Small intestine (tissue), 7 donors: ENCODE measurements at regions not wholly inside any gene's neighbourhood (a gene's known extent, or its start where the extent isn't known, plus 50 kb on each side); places are given as distances from the start of the nearest gene placed in this dataset.

ENCODE experiments used
- DNase-seq, 2 donors: peaks; one replicate each; pipeline versions ENCODE4 v3.0.0 to v3.0.0-alpha.2; 2013
- FAIRE-seq: peaks from 2 replicates; lab custom pipeline; 2012; peaks lifted over from hg19 to GRCh38; lab: Jason Lieb, UNC
- H3K27ac ChIP-seq, 3 donors: one replicate each; pipeline ENCODE4 v1.5.1; 2013; ENCODE audit warnings: low read length in 2 of 3, mild to moderate bottlenecking in 2 of 3, control low read depth in 1 of 3, inconsistent platforms in 1 of 3, low read depth in 1 of 3, moderate library complexity in 1 of 3
- H3K27me3 ChIP-seq, 3 donors: one replicate each; pipeline ENCODE4 v1.6.1; 2013; ENCODE audit warnings: low read length in 3 of 3, inconsistent platforms in 1 of 3; ENCODE audit not compliant: control insufficient read depth in 3 of 3, insufficient read depth in 3 of 3
- H3K36me3 ChIP-seq, 3 donors: one replicate each; pipeline ENCODE4 v1.6.1; 2013; ENCODE audit warnings: low read length in 3 of 3, inconsistent platforms in 1 of 3, low read depth in 1 of 3, mild to moderate bottlenecking in 1 of 3, moderate library complexity in 1 of 3; ENCODE audit not compliant: control insufficient read depth in 3 of 3, insufficient read depth in 2 of 3
- H3K4me1 ChIP-seq, 3 donors: one replicate each; pipeline ENCODE4 v1.6.1; 2013; ENCODE audit warnings: low read length in 2 of 3, inconsistent platforms in 1 of 3, low read depth in 1 of 3, mild to moderate bottlenecking in 1 of 3, moderate library complexity in 1 of 3; ENCODE audit not compliant: control insufficient read depth in 3 of 3, insufficient read depth in 2 of 3
- H3K4me3 ChIP-seq, 3 donors: one replicate each; pipeline ENCODE4 v1.5.1; 2013; ENCODE audit warnings: low read length in 3 of 3, control low read depth in 1 of 3, inconsistent platforms in 1 of 3, low read depth in 1 of 3, mild to moderate bottlenecking in 1 of 3, moderate library complexity in 1 of 3
- H3K9me3 ChIP-seq, 2 donors: one replicate each; pipeline ENCODE4 v1.6.1; 2013; ENCODE audit warnings: low read depth in 1 of 2, low read length in 1 of 2; ENCODE audit not compliant: control insufficient read depth in 2 of 2, insufficient read depth in 1 of 2
- WGBS, 3 donors: extraction: QIAGEN DNeasy Blood & Tissue Kit; methylation state at CpG; one replicate each; pipeline ENCODE4 v1.1.7; 2013; 5-methylcytosine and 5-hydroxymethylcytosine counted together
- donor health status: healthy with polysubstance abuse.
- donor health status: control.
- donor health status: control.
- donor health status: Bipolar disorder and iron deficiency.
- donor health status: healthy.

- Histone ChIP-seq H3K9me3 (no peaks in the 10 kb centered on the region), H3K4me1 (no peaks in the 10 kb centered on the region), H3K36me3 (no peaks in the 10 kb centered on the region), H3K4me3 (no peak overlapping the region), H3K27ac (no peak overlapping the region), H3K27me3 (no peaks in the 10 kb centered on the region)
- no peak for DNase-seq
- WGBS, 3 donors, result 74 to 79% (median 79%) methylated on average over 2 of the region's 2 CpGs
- no peak for FAIRE-seq
These were observed 299.3 kb upstream of the GYPC start for GRCh38 chr2:126356631-126357030.

- H3K36me3 ChIP-seq, result no peaks in the 10 kb centered on the region
- no peaks in the 10 kb centered on the region for H3K9me3 ChIP-seq
- no peak for DNase-seq
- no peaks in the 10 kb centered on the region for H3K27me3 ChIP-seq
- H3K4me1 ChIP-seq, result no peaks in the 10 kb centered on the region
- H3K27ac ChIP-seq, result no peak overlapping the region
- WGBS, 3 donors, result 77 to 90% (median 83%) methylated on average over 1 of the region's 1 CpG
- H3K4me3 ChIP-seq, result no peak overlapping the region
- FAIRE-seq, result no peak
These were observed 297.8 kb upstream of the GYPC start for GRCh38 chr2:126358122-126358521.

GRCh38 chr2:126359494-126359893 lies 296.5 kb upstream of the GYPC start:
- no peak overlapping the region for H3K4me3 ChIP-seq
- FAIRE-seq (no peak), DNase-seq (peak in 1 of 2 donors; percentile 33)
- H3K9me3 ChIP-seq, result no peaks in the 10 kb centered on the region
- H3K36me3 ChIP-seq, result no peaks in the 10 kb centered on the region
- no peaks in the 10 kb centered on the region for H3K4me1 ChIP-seq
- H3K27ac ChIP-seq, result no peak overlapping the region
- H3K27me3 ChIP-seq, result no peaks in the 10 kb centered on the region

GRCh38 chr2:126367361-126367760 lies 288.6 kb upstream of the GYPC start:
- Histone ChIP-seq H3K9me3 (no peaks in the 10 kb centered on the region), H3K4me1 (no peaks in the 10 kb centered on the region), H3K4me3 (no peak overlapping the region), H3K27ac (no peak overlapping the region), H3K27me3 (no peaks in the 10 kb centered on the region), H3K36me3 (no peaks in the 10 kb centered on the region)
- no peak for DNase-seq
- no peak for FAIRE-seq
- 67 to 84% (median 70%) methylated on average over 3 of the region's 3 CpGs for WGBS, 3 donors

- no peak overlapping the region for H3K27ac ChIP-seq
- H3K4me1 ChIP-seq, result no peaks in the 10 kb centered on the region
- DNase-seq (peak in 1 of 2 donors; percentile 27), FAIRE-seq (no peak)
- no peaks in the 10 kb centered on the region for H3K27me3 ChIP-seq
- H3K4me3 ChIP-seq, result no peak overlapping the region
- WGBS, 3 donors, result 13 to 36% (median 24%) methylated on average over 2 of the region's 2 CpGs
- H3K36me3 ChIP-seq, result no peaks in the 10 kb centered on the region
- peaks cover 0 to 6% of the 10 kb centered on the region in 2 donors for H3K9me3 ChIP-seq
These were observed 287.2 kb upstream of the GYPC start for GRCh38 chr2:126368758-126369157.

- no peaks in the 10 kb centered on the region for H3K4me1 ChIP-seq
- no peak overlapping the region for H3K27ac ChIP-seq
- H3K27me3 ChIP-seq, result no peaks in the 10 kb centered on the region
- DNase-seq, result no peak
- no peak for FAIRE-seq
- peaks cover 0 to 6% of the 10 kb centered on the region in 2 donors for H3K9me3 ChIP-seq
- WGBS, 3 donors, result 85 to 94% (median 93%) methylated on average over 2 of the region's 2 CpGs
- no peaks in the 10 kb centered on the region for H3K36me3 ChIP-seq
- no peak overlapping the region for H3K4me3 ChIP-seq
These were observed 285.8 kb upstream of the GYPC start for GRCh38 chr2:126370201-126370600.

GRCh38 chr2:126372406-126372805 lies 283.6 kb upstream of the GYPC start:
- no peak overlapping the region for H3K27ac ChIP-seq
- FAIRE-seq (no peak), DNase-seq (peak; percentile 6 to 37)

GRCh38 chr2:126378176-126378575 lies 277.8 kb upstream of the GYPC start:
- peaks cover 0 to 2% (median 0%) of the 10 kb centered on the region in 3 donors for H3K4me1 ChIP-seq
- DNase-seq (peak in 1 of 2 donors; percentile 33), FAIRE-seq (no peak)
- WGBS, 3 donors, result 17 to 73% (median 27%) methylated on average over 1 of the region's 1 CpG
- H3K9me3 ChIP-seq, result no peaks in the 10 kb centered on the region
- H3K27me3 ChIP-seq, result no peaks in the 10 kb centered on the region
- H3K27ac ChIP-seq, result no peak overlapping the region
- H3K36me3 ChIP-seq, result no peaks in the 10 kb centered on the region
- no peak overlapping the region for H3K4me3 ChIP-seq

More at GRCh38 chr2:126372406-126372805, 283.6 kb upstream of the GYPC start:
- Histone ChIP-seq H3K4me1 (no peaks in the 10 kb centered on the region), H3K4me3 (no peak overlapping the region), H3K9me3 (peaks cover 0 to 6% of the 10 kb centered on the region in 2 donors), H3K27me3 (no peaks in the 10 kb centered on the region), H3K36me3 (no peaks in the 10 kb centered on the region)
- WGBS, 3 donors, result 71 to 81% (median 77%) methylated on average over 4 of the region's 4 CpGs

- Histone ChIP-seq H3K36me3 (no peaks in the 10 kb centered on the region), H3K27me3 (no peaks in the 10 kb centered on the region), H3K4me1 (peaks cover 0 to 2% (median 0%) of the 10 kb centered on the region in 3 donors), H3K9me3 (no peaks in the 10 kb centered on the region), H3K27ac (no peak overlapping the region), H3K4me3 (no peak overlapping the region)
- no peak for FAIRE-seq
- no peak for DNase-seq
- WGBS, 3 donors, result 74 to 82% (median 81%) methylated on average over 8 of the region's 8 CpGs
These were observed 274.9 kb upstream of the GYPC start for GRCh38 chr2:126381091-126381490.
